ENCODE measurements at regions not wholly inside any gene's neighbourhood (a gene's known extent, or its start where the extent isn't known, plus 50 kb on each side); places are given as distances from the start of the nearest gene placed in this dataset.

DNA sequence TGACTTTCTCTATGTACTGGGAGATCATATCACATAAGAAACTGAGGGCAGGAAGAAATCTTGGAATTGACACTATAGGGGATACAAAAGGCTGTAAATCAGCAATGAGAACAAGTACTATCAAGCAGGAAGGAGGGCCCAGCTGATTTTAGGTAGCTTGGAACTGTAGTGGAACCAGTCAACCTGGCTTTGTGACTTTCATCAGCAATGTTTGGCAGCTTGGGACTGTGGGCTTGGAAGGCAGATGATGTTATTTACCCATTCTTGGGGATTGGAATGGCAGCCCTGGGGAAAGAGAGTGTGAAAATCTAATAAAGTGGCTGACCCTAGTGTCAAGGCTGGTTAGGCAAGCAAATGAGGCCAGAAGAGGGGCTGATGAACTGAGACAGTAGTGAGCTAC is 1073.3 kb downstream of the ADGRL2 start:
- TF ChIP-seq POLR2A (IDR thresholded peaks at IDR 0.05) (no peak), EP300 (IDR thresholded peaks at IDR 0.05) (no peak)
- TF ChIP-seq, protein P1, sequence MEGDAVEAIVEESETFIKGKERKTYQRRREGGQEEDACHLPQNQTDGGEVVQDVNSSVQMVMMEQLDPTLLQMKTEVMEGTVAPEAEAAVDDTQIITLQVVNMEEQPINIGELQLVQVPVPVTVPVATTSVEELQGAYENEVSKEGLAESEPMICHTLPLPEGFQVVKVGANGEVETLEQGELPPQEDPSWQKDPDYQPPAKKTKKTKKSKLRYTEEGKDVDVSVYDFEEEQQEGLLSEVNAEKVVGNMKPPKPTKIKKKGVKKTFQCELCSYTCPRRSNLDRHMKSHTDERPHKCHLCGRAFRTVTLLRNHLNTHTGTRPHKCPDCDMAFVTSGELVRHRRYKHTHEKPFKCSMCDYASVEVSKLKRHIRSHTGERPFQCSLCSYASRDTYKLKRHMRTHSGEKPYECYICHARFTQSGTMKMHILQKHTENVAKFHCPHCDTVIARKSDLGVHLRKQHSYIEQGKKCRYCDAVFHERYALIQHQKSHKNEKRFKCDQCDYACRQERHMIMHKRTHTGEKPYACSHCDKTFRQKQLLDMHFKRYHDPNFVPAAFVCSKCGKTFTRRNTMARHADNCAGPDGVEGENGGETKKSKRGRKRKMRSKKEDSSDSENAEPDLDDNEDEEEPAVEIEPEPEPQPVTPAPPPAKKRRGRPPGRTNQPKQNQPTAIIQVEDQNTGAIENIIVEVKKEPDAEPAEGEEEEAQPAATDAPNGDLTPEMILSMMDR (IDR thresholded peaks at IDR 0.05), result no peak

All from upper lobe of left lung (tissue), 4 donors.